Esophagus squamous epithelium (tissue), 5 donors: ENCODE measurements at regions not wholly inside any gene's neighbourhood (a gene's known extent, or its start where the extent isn't known, plus 50 kb on each side); places are given as distances from the start of the nearest gene placed in this dataset.

Experiments used
- DNase-seq: peaks from one replicate; lab custom pipeline; 2025; lab: John Stamatoyannopoulos, UW
- H3K27ac ChIP-seq, 4 donors: fragments of 200-600 bp; sonication (generic); one replicate each; pipeline ENCODE4 v1.5.1; 2016 to 2019; ENCODE audit warnings: mild to moderate bottlenecking in 1 of 4
- H3K27me3 ChIP-seq, 4 donors: fragments of 200-600 bp; sonication (generic); 1 replicate in 3 of 4; 2 replicates in 1 of 4; pipeline versions ENCODE4 v1.5.1 to v1.6.0; 2017 to 2021; ENCODE audit warnings: antibody characterized with exemption in 1 of 4
- H3K36me3 ChIP-seq, 3 donors: fragments of 200-600 bp; sonication (generic); one replicate each; pipeline ENCODE4 v1.5.1; 2016 to 2019
- H3K4me1 ChIP-seq, 3 donors: fragments of 200-600 bp; sonication (generic); one replicate each; pipeline ENCODE4 v1.5.1; 2017 to 2019
- H3K4me3 ChIP-seq, 4 donors: fragments of 200-600 bp; sonication (generic); 1 replicate in 3 of 4; 2 replicates in 1 of 4; pipeline ENCODE4 v1.5.1; 2016 to 2019; ENCODE audit warnings: mild to moderate bottlenecking in 2 of 4, moderate library complexity in 1 of 4
- H3K9me3 ChIP-seq, 3 donors: fragments of 200-600 bp; sonication (generic); one replicate each; pipeline ENCODE4 v1.5.1; 2016 to 2019
- CTCF ChIP-seq, 6 experiments: fragments of 450-650 bp in 4 of 6; fragments of 200-600 bp in 2 of 6; sonication (generic) in 2 of 6; IDR thresholded peaks; one replicate each; pipeline ENCODE4 v1.5.1; 2016 to 2019; ENCODE audit warnings: antibody characterized with exemption in 6 of 6, mild to moderate bottlenecking in 4 of 6, moderate library complexity in 4 of 6
- POLR2A ChIP-seq, 4 donors: fragments of 450-650 bp; IDR thresholded peaks; one replicate each; pipeline ENCODE4 v1.6.1; 2017; ENCODE audit warnings: antibody characterized with exemption in 4 of 4, mild to moderate bottlenecking in 4 of 4, moderate library complexity in 3 of 4
- WGBS, 2 donors: methylation state at CpG; one replicate each; pipeline ENCODE4 v1.1.5; 2018; 5-methylcytosine and 5-hydroxymethylcytosine counted together
- intact Hi-C: fragments of 100-400 bp; cut with DNase I; formaldehyde crosslinking; loops from one replicate; pipeline ENCODE4 v1.15.0; 2022
- donor health status: DM: yes; HTN: yes; CAD: no.

GRCh38 chr10:52452600-52453493 lies 138.8 kb downstream of the DKK1 start:
- no peaks in the 10 kb centered on the region for H3K4me1 ChIP-seq
- intact Hi-C loops = no loop called here
- no peak overlapping the region for H3K27ac ChIP-seq
- no peak overlapping the region for H3K4me3 ChIP-seq
- TF ChIP-seq POLR2A (IDR thresholded peaks at IDR 0.05) = no peak
- no peak for TF ChIP-seq CTCF (IDR thresholded peaks at IDR 0.05)
- no peak for DNase-seq
- WGBS, 2 donors = 59 to 64% methylated on average over 12 of the region's 12 CpGs
- H3K27me3 ChIP-seq = no peaks in the 10 kb centered on the region
- H3K36me3 ChIP-seq = no peaks in the 10 kb centered on the region
- H3K9me3 ChIP-seq = no peaks in the 10 kb centered on the region

- Histone ChIP-seq H3K27ac (no peak overlapping the region), H3K4me1 (no peaks in the 10 kb centered on the region), H3K9me3 (no peaks in the 10 kb centered on the region), H3K27me3 (no peaks in the 10 kb centered on the region), H3K36me3 (no peaks in the 10 kb centered on the region), H3K4me3 (no peak overlapping the region)
- TF ChIP-seq POLR2A (IDR thresholded peaks at IDR 0.05) (no peak), CTCF (IDR thresholded peaks at IDR 0.05) (no peak)
- intact Hi-C loops = no loop called here
- WGBS, 2 donors = 75 to 95% methylated on average over 1 of the region's 1 CpG
- no peak for DNase-seq
Observed at GRCh38 chr10:52453501-52453900, 139.4 kb downstream of the DKK1 start.

GRCh38 chr10:52454491-52454890 lies 140.4 kb downstream of the DKK1 start:
- no peak overlapping the region for H3K4me3 ChIP-seq
- H3K27me3 ChIP-seq = no peaks in the 10 kb centered on the region
- intact Hi-C loops = no loop called here
- 57 to 59% methylated on average over 3 of the region's 3 CpGs for WGBS, 2 donors
- H3K4me1 ChIP-seq = no peaks in the 10 kb centered on the region
- no peak overlapping the region for H3K27ac ChIP-seq
- no peaks in the 10 kb centered on the region for H3K9me3 ChIP-seq
- no peaks in the 10 kb centered on the region for H3K36me3 ChIP-seq
- no peak for DNase-seq
- no peak for TF ChIP-seq POLR2A (IDR thresholded peaks at IDR 0.05)
- TF ChIP-seq CTCF (IDR thresholded peaks at IDR 0.05) = no peak

- Histone ChIP-seq H3K4me3 (no peak overlapping the region), H3K27me3 (no peaks in the 10 kb centered on the region), H3K36me3 (no peaks in the 10 kb centered on the region), H3K27ac (no peak overlapping the region), H3K9me3 (no peaks in the 10 kb centered on the region), H3K4me1 (no peaks in the 10 kb centered on the region)
- intact Hi-C loops = no loop called here
- WGBS, 2 donors = 55 to 62% methylated on average over 3 of the region's 3 CpGs
- DNase-seq = no peak
- TF ChIP-seq POLR2A (IDR thresholded peaks at IDR 0.05) (no peak), CTCF (IDR thresholded peaks at IDR 0.05) (no peak)
Observed at GRCh38 chr10:52455098-52455497, 141.0 kb downstream of the DKK1 start.

GRCh38 chr10:52459097-52459496 lies 145.0 kb downstream of the DKK1 start:
- H3K9me3 ChIP-seq = no peaks in the 10 kb centered on the region
- intact Hi-C loops = no loop called here
- DNase-seq = no peak

More at GRCh38 chr10:52459097-52459496, 145.0 kb downstream of the DKK1 start:
- Histone ChIP-seq H3K4me3 (no peak overlapping the region), H3K36me3 (no peaks in the 10 kb centered on the region), H3K27me3 (no peaks in the 10 kb centered on the region), H3K4me1 (no peaks in the 10 kb centered on the region), H3K27ac (no peak overlapping the region)
- TF ChIP-seq CTCF (IDR thresholded peaks at IDR 0.05) (no peak), POLR2A (IDR thresholded peaks at IDR 0.05) (no peak)
